Activated T-helper 1 cell treated with anti-CD3 and anti-CD28 coated beads, Interleukin-2, amount 50 U/mL, for 16 hours (primary cell): ENCODE measurements at regions not wholly inside any gene's neighbourhood (a gene's known extent, or its start where the extent isn't known, plus 50 kb on each side); places are given as distances from the start of the nearest gene placed in this dataset.
"Not testable (repeated sequence)": the region's sequence is repeated elsewhere in the genome, so short reads cannot be mapped to it uniquely, and the experiment has no call there.

Experiments
- DNase-seq, 2 donors: peaks; one replicate each; pipeline ENCODE4 v3.0.0-alpha.2; 2020; ENCODE audit warnings: low read depth in 1 of 2, low spot score in 1 of 2

- no peak for DNase-seq
Measured at GRCh38 chr4:26171501-26171900, 149.3 kb upstream of the RBPJ start.

DNA sequence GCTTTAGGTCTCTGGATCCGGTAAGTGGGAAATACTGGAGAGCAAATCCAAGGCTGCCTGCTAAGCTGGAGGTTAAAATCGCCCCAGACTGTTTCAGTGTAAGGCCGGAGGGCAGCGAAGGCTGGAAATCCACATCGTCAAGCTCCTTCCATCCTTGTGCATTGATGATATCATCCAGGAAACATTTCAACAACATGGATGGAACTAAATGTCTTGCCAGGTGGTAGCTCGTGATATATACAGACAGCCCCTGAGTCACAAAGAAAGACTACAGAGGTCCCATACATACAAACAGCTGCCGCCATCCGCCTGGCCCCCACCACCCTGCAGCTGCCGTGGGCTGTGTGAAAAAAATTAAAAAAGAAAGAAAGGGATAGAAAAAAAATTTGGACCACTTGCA lies 148.9 kb upstream of the RBPJ start:
- no peak for DNase-seq

DNA sequence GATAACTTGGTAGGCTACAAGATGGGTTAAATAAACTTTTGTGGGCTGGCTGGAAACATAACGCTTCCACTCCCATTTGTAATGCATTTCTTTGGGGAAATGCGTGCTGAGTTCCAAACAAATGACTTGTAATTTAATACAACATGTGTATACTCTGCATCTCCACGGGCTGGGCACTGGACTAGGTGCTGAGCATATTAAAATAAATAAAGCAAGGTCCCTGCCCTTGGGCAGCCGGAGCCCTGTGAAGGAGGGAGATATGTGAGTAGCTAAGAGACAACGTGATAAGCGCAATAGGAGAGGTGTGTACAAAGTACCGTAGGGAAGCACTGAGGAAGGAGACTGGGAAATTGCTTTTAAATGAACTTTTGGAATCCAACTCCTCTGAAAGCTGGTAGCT lies 147.2 kb upstream of the RBPJ start:
- DNase-seq, result no peak

- no peak for DNase-seq
Measured at GRCh38 chr4:26174027-26174426, 146.8 kb upstream of the RBPJ start.

DNA sequence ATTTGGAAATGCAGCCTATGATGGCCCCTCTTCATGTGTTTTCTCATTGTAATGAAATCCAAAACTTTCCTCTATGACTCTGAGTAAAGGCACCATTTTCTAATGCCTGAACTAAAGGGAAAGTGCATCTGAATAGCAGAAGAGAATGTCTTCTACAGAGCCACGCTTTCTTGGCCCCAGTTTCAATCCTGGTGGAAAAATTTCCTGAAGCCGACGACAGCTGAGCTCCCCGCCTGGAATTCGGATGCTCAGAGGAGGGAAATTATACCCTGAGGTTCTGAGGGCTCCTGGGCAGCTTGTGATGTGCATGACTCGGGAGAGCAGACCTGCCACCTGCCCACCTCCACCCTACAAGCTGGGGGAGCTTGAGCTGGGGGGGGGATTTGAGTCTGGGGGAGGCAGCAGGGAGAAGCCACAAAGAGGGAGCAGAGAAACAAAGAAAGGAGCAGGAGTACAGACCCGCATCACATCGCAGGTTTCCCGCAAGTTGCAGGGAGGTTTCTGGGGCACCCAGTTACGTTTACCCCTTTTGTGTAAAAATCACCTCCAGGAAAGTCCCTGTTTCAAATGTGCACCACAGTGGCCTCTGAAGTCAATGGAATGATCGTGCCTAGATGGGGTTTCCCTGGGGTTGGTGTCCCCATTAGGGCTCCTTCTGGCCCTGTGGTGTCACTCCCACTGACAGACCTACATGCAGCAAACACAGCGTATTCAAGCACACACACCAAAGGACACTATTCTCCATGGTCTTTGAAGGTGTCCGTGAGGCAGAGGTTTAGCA lies 145.6 kb upstream of the RBPJ start:
- DNase-seq, result no peak

DNA sequence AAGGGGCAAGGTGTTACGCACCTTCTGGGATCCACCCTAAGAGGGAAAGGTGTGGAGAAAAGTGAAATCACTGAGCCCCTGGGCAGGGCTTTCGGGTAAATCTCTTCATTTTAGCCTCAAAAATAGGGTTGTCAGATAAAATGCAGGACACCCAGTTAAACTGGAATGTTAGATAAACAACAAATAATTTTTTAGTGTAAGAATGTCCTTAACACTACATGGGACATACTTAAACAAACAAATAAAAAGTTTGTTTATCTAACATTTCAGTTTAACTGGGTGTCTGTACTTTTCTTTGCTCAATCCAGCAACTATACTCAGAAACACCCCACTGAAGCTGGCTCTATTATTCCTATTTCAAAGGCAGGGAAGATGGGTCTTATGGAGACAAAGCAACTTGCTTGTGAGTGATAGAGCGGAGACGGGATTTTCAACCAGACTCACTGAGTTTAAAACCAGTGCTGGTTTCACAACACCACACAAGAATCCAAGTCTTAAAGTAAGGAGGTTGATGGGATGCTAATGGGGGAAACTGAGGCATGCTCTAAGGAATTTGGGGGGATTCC lies 144.8 kb upstream of the RBPJ start:
- no peak for DNase-seq

- DNase-seq, result no peak
Measured at GRCh38 chr4:26176598-26177149, 144.1 kb upstream of the RBPJ start.

DNA sequence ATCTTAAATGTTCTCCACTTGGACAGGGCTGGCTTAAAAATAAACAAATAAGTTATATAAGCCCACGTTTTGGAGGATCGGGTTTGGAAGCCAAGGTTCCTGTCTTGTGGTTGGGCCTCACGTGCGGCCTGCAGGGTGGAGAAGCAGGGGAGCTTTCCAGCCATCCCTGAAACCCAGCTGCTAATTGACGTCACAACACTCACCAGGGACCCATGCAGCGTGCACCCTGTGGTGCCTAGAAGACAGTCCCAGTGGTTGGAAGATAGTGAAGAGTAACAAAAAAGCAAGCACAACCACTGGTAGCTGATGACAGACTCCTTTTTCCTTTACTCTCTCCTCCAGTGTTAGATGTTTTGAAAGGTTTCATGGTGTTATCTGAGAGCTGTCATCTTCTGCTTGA lies 142.0 kb upstream of the RBPJ start:
- no peak for DNase-seq

GRCh38 chr4:26179316-26179760 lies 141.5 kb upstream of the RBPJ start:
- DNase-seq, result no peak

- DNase-seq, result no peak
Measured at GRCh38 chr4:26181616-26182015, 139.2 kb upstream of the RBPJ start.

DNA sequence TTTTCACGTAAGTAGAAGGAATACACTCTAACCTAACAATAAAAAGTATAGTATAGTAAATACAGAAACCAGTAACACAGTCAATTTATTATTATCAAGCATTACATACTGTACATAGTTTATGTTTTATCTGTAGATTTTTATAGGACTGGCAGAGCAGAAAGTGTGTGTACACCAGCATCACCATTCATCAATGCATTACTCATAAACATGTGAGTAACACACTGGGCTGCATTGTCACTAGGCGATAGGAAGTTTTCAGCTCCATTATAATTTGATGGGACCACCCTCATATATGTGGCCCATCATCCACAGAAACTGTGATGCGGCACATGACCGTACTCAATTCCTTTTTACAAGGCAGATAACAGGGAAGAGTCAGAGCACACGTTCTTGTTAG lies 137.8 kb upstream of the RBPJ start:
- DNase-seq, result no peak

- no peak for DNase-seq
Measured at GRCh38 chr4:26185436-26185835, 135.4 kb upstream of the RBPJ start.

- no peak for DNase-seq
Measured at GRCh38 chr4:26191353-26191752, 129.5 kb upstream of the RBPJ start.

GRCh38 chr4:26192899-26193869 lies 127.6 kb upstream of the RBPJ start:
- no peak for DNase-seq

DNA sequence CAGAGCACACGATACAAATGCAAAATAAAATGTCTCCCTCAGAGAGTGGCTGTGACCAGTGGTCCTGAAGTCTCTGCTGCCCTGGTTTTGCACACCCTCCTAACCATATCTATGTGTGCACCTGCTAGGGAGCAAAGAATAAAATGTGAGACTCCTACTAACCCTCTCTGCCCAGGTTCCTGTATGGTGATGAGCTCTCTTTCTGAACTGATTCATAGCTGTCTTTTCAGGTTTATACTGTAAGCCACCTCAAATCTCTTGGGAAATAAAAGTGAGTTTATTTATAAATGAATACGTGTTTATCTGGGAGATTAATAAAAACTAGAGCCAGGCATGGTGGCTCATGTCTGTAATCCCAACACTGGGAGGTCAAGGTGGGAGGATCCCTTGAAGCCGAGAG lies 126.0 kb upstream of the RBPJ start:
- no peak for DNase-seq

GRCh38 chr4:26196567-26196966 lies 124.2 kb upstream of the RBPJ start:
- no peak for DNase-seq

GRCh38 chr4:26197018-26197779 lies 123.6 kb upstream of the RBPJ start:
- DNase-seq, result peak; percentile 25 to 48

- not testable (repeated sequence) for DNase-seq
Measured at GRCh38 chr4:26198931-26199330, 121.9 kb upstream of the RBPJ start.

GRCh38 chr4:26199596-26199995 lies 121.2 kb upstream of the RBPJ start:
- DNase-seq, result no peak

DNA sequence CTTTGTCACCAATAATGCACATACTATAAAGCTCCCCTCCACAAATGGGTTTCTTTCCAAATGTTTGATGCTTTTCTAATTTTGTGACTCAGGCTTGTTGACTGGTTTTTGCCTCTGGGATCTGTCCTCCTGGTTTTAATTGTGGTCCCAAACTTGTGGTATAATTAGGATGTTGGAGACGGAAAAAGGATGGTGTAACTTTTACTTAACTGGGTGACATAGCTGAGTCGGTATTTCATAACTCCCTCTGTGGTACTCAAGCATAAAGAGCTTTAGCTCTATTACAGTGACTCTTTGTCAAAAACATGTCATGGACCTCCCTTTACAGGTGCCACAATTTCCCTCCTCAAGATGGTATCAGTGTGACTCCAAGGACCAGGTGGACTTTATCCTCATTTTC lies 119.7 kb upstream of the RBPJ start:
- no peak for DNase-seq
